ENCODE measurements at regions not wholly inside any gene's neighbourhood (a gene's known extent, or its start where the extent isn't known, plus 50 kb on each side); places are given as distances from the start of the nearest gene placed in this dataset.
"Not testable (repeated sequence)": the region's sequence is repeated elsewhere in the genome, so short reads cannot be mapped to it uniquely, and the experiment has no call there.

DNA sequence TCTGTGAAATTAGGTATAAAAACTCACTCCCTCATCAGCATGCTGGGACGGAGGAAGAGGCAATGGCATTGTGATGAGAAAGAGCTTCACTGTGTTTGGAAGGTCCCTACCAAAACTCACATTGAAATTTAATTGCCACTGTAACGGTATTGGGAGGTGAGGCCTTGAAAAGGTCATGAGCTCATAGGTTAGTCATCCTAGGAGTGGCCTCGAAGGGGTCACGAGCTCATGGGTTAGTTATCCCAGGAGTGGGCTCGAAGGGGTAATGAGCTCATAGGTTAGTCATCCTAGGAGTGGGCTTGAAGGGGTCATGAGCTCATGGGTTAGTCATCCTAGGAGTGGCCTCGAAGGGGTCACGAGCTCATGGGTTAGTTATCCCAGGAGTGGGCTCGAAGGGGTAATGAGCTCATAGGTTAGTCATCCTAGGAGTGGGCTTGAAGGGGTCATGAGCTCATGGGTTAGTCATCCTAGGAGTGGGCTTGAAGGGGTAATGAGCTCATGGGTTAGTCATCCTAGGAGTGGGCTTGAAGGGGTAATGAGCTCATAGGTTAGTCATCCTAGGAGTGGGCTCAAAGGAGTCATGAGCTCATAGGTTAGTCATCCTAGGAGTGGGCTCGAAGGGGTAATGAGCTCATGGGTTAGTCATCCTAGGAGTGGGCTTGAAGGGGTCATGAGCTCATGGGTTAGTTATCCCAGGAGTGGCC is 582.7 kb downstream of the GLRX3 start:
- TF ChIP-seq CTCF (IDR thresholded peaks at IDR 0.05); EP300 (IDR thresholded peaks at IDR 0.05; ENCODE audit: low read depth): not testable (repeated sequence)
